OCI-LY1 (cell line): ENCODE measurements at regions not wholly inside any gene's neighbourhood (a gene's known extent, or its start where the extent isn't known, plus 50 kb on each side); places are given as distances from the start of the nearest gene placed in this dataset.

Experiments used
- EZH2 ChIP-seq: fragments of 200-600 bp; sonication (generic), shearing (Covaris generic); IDR thresholded peaks from 2 replicates; pipeline ENCODE4 v1.8.0; 2017; ENCODE audit warnings: borderline replicate concordance, mixed run types, mild to moderate bottlenecking, antibody characterized with exemption, low read length, moderate library complexity, mixed read lengths
- TF ChIP-seq, protein P1 (sequence below): fragments of 200-600 bp; sonication (generic), shearing (Covaris generic); IDR thresholded peaks from 2 replicates; pipeline ENCODE4 v1.5.1; 2017; ENCODE audit warnings: mild to moderate bottlenecking, antibody characterized with exemption, low read length, moderate library complexity, mixed read lengths

- TF ChIP-seq, protein P1, sequence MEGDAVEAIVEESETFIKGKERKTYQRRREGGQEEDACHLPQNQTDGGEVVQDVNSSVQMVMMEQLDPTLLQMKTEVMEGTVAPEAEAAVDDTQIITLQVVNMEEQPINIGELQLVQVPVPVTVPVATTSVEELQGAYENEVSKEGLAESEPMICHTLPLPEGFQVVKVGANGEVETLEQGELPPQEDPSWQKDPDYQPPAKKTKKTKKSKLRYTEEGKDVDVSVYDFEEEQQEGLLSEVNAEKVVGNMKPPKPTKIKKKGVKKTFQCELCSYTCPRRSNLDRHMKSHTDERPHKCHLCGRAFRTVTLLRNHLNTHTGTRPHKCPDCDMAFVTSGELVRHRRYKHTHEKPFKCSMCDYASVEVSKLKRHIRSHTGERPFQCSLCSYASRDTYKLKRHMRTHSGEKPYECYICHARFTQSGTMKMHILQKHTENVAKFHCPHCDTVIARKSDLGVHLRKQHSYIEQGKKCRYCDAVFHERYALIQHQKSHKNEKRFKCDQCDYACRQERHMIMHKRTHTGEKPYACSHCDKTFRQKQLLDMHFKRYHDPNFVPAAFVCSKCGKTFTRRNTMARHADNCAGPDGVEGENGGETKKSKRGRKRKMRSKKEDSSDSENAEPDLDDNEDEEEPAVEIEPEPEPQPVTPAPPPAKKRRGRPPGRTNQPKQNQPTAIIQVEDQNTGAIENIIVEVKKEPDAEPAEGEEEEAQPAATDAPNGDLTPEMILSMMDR, result no peak
- no peak for TF ChIP-seq EZH2
Observed at GRCh38 chr2:111657351-111657975, 226.5 kb downstream of the ANAPC1 start.
